ENCODE measurements at regions not wholly inside any gene's neighbourhood (a gene's known extent, or its start where the extent isn't known, plus 50 kb on each side); places are given as distances from the start of the nearest gene placed in this dataset.

DNA sequence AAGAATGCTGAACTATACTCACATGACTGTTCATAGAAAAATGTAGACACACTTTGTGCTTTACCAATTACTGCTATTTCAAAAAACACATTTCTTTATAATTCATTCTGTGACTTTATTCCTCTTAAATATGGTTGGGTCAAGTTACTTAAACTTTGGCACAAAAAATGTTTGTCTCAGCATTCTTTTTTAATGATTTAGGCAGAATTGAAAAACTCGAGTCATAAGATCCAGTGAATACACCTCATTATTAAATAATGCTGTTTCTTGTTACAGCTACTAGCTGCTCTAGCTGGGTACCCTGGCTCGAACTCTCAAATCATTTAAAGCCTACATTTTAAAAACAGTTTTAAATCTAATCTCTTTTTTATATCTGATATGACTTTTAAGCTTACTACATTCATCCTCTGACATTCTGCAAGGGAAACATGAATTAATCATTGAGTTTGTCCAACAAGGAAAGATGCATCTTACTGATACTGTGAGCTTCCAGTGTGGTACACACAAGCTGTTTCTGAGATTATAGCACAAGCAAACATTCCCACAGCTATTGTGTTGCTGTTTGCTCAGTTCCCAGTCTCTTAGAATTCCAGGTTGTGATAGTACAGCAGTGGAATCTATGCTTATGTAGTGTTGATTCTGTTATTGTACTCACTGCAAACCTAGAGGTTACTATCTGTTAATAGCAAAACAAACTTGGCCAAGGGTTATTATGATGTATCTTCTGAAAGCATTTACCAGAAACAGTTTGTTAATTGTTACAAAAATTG, 746.5 kb downstream of the USP25 start:
- no peak overlapping the region for H3K4me3 ChIP-seq (replicated peaks; ENCODE audit: low read depth, low read length)
- peak; percentile 35 for DNase-seq (ENCODE audit: low read depth)
- TF ChIP-seq, protein P1, sequence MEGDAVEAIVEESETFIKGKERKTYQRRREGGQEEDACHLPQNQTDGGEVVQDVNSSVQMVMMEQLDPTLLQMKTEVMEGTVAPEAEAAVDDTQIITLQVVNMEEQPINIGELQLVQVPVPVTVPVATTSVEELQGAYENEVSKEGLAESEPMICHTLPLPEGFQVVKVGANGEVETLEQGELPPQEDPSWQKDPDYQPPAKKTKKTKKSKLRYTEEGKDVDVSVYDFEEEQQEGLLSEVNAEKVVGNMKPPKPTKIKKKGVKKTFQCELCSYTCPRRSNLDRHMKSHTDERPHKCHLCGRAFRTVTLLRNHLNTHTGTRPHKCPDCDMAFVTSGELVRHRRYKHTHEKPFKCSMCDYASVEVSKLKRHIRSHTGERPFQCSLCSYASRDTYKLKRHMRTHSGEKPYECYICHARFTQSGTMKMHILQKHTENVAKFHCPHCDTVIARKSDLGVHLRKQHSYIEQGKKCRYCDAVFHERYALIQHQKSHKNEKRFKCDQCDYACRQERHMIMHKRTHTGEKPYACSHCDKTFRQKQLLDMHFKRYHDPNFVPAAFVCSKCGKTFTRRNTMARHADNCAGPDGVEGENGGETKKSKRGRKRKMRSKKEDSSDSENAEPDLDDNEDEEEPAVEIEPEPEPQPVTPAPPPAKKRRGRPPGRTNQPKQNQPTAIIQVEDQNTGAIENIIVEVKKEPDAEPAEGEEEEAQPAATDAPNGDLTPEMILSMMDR (IDR thresholded peaks at IDR 0.05; ENCODE audit: low read length, missing control alignments), result no peak

DNA sequence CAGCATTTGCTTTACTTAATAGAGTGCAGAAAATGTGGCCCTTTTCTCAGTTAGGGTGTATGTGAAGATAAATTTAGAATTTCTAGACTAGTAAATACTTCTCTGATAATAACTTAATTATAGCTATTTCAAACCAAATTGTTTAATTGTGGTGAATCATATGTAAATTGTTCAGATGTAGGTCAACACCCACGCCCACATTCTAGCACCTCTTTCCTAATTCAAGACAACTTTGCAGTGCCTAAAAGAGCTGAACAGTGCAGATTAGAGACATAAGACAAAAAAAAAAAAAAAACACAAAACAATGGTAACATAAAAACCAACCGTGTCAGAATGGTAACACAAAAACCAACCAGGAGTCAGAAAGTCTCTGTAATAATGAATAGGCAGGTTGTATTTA, 758.3 kb downstream of the USP25 start:
- H3K4me3 ChIP-seq (replicated peaks; ENCODE audit: low read depth, low read length), result no peak overlapping the region
- DNase-seq (ENCODE audit: low read depth), result no peak
- TF ChIP-seq, protein P1 (IDR thresholded peaks at IDR 0.05; ENCODE audit: low read length, missing control alignments), result no peak

DNA sequence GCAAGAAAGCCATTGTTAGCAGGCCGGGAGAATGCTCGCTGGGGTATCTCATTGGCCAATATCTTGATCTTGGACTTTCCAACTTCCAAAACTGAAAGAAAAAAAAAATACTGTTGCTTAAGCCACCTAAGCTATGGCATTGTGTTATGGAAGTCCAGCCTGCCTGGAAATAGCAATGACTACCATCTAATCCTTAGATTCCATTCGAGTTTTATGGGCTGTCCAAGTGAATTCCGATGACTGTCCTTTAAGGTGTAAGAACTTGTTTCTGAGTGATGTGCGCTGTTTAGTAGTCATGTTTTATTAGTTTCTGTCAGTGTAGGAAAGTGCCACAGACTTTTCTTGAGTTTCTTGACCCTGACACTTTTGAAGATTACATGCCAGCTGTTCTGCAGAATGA, 762.6 kb downstream of the USP25 start:
- DNase-seq (ENCODE audit: low read depth), result no peak
- TF ChIP-seq, protein P1 (IDR thresholded peaks at IDR 0.05; ENCODE audit: low read length, missing control alignments), result no peak
- no peak overlapping the region for H3K4me3 ChIP-seq (replicated peaks; ENCODE audit: low read depth, low read length)

DNA sequence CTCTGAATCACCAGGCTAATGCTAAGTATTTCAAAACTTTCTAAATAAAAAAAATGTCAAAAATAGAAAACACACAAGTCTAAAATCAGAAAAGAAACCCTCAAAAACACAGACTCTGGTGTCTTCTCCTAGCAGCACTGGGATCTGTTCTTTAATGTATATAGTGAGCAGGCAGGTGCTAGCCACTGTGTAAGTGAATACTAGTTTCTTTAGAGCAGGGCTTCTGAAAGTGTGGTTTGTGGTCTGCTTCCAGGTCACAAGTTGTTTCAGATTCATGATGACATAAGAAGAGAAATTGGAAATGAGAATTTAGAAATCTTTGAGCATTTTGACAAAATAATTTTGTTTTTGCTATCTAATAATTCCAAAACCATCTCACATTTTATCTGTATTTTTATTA, 763.1 kb downstream of the USP25 start:
- no peak overlapping the region for H3K4me3 ChIP-seq (replicated peaks; ENCODE audit: low read depth, low read length)
- TF ChIP-seq, protein P1 (IDR thresholded peaks at IDR 0.05; ENCODE audit: low read length, missing control alignments), result no peak
- DNase-seq (ENCODE audit: low read depth), result no peak

DNA sequence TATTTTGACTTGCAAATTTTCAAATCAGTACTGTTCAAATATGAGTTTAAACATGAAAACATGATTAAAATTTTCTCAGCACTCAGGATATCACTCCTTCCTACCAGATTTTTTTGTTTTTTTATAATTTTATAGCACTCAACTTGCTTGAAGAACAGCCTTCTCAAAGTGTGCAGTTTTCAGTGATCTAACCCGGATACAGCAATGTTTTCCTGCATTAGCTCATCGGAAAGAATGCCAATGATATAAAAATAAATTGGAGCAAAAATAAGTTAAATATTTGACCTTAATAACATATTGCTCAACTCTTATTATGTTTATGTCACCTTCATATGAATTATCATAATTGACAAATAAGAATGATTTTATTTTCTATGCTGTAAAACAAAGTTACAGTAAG, 766.8 kb downstream of the USP25 start:
- peak; percentile 9 for DNase-seq (ENCODE audit: low read depth)
- H3K4me3 ChIP-seq (replicated peaks; ENCODE audit: low read depth, low read length), result no peak overlapping the region

DNA sequence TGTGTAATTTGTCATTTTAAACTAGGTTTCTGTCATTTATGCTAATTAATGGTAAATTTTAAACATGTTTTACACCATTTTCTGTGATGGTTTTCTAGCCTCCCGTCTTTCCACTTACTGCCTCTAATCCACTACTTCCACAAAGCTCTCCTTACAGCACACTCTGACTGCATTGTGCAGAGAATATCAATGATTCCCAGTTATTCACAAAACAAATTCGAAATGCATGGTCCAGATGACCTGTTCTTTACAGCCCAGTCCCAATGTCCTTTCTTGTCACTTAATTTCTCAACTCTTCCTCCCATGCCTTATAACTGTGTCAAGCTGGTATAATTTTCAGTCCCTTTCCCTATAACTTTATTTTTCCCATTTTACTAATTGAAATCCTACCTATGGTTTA, 770.5 kb downstream of the USP25 start:
- TF ChIP-seq, protein P1 (IDR thresholded peaks at IDR 0.05; ENCODE audit: low read length, missing control alignments), result no peak
- no peak for DNase-seq (ENCODE audit: low read depth)
- H3K4me3 ChIP-seq (replicated peaks; ENCODE audit: low read depth, low read length), result no peak overlapping the region

More for the DNA sequence above, 766.8 kb downstream of the USP25 start:
- TF ChIP-seq, protein P1 (IDR thresholded peaks at IDR 0.05; ENCODE audit: low read length, missing control alignments), result no peak

DNA sequence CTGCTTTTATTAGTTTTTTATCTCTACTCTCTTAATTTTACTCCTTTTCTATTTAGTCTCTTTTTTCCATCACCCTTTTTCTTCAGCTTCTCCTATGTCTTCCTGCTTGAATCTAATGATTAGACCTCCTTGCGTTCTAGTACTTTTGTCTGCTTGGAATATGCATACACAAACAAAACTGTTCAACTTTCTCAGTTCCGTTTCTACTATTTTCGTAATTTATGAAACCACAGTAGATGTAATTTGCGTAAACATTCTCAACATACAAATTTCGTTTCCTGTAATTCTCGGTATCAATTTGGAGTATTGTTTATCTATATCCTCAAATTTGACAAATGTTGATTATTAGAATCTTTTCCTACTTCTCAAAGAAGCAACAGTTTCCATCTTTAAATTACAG, 772.5 kb downstream of the USP25 start:
- H3K4me3 ChIP-seq (replicated peaks; ENCODE audit: low read depth, low read length), result no peak overlapping the region
- no peak for DNase-seq (ENCODE audit: low read depth)
- TF ChIP-seq, protein P1 (IDR thresholded peaks at IDR 0.05; ENCODE audit: low read length, missing control alignments), result no peak

All from fibroblast of pulmonary artery (primary cell).